ENCODE measurements at regions not wholly inside any gene's neighbourhood (a gene's known extent, or its start where the extent isn't known, plus 50 kb on each side); places are given as distances from the start of the nearest gene placed in this dataset.

DNA sequence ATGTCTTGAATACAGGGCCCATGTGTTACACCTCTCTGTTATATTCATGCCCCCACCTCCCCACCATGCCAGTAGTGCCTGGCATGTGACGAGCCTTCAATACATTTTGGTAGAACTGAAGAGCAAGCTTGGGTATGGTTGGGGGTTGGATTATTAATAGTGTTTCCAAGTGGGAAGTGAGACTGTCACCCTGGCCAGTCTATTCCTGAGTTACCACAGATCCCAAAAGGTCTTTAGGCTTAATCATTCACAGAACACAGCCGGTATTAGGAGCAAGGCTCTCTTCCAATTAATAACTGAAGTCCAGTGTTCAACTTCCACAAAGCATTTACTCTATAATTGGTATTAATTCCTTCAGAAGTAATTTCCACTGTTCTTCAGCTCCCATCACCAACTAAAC, 231.9 kb upstream of the LRTM1 start:
- 81 to 89% methylated on average over 2 of the region's 2 CpGs for WGBS, 2 donors
- intact Hi-C loops (cut with DNase I; ENCODE audit: low total_unique reads), result no loop called here
- H3K4me3 ChIP-seq (ENCODE audit: low read depth, poor library complexity, severe bottlenecking), result no peak overlapping the region
- no peak for DNase-seq (ENCODE audit: low spot score in 2 of 2)
- no peak for TF ChIP-seq POLR2A (IDR thresholded peaks at IDR 0.05)
- TF ChIP-seq, protein P1, sequence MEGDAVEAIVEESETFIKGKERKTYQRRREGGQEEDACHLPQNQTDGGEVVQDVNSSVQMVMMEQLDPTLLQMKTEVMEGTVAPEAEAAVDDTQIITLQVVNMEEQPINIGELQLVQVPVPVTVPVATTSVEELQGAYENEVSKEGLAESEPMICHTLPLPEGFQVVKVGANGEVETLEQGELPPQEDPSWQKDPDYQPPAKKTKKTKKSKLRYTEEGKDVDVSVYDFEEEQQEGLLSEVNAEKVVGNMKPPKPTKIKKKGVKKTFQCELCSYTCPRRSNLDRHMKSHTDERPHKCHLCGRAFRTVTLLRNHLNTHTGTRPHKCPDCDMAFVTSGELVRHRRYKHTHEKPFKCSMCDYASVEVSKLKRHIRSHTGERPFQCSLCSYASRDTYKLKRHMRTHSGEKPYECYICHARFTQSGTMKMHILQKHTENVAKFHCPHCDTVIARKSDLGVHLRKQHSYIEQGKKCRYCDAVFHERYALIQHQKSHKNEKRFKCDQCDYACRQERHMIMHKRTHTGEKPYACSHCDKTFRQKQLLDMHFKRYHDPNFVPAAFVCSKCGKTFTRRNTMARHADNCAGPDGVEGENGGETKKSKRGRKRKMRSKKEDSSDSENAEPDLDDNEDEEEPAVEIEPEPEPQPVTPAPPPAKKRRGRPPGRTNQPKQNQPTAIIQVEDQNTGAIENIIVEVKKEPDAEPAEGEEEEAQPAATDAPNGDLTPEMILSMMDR (IDR thresholded peaks at IDR 0.05), result no peak

DNA sequence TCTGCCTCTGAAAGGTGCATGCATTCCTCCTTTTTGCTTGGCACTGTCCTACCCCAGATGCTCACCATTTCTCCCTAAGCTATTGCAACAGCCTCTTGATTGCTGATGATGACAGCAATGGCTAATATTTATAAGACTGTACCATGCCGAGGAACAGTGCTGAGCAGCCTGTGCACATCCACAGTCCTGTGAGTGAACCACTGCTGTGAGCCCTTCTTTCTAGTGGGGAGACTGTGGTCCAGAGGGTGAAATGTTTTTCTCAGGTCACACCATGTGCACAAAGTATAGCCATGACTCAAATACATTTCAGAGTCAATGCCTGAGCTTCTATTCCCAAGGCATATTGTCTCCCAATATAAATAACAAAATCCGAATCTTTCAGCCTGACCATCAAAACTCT, 231.2 kb upstream of the LRTM1 start:
- no peak for DNase-seq (ENCODE audit: low spot score in 2 of 2)
- 90 to 99% methylated on average over 2 of the region's 2 CpGs for WGBS, 2 donors
- intact Hi-C loops (cut with DNase I; ENCODE audit: low total_unique reads), result no loop called here
- H3K4me3 ChIP-seq (ENCODE audit: low read depth, poor library complexity, severe bottlenecking), result no peak overlapping the region
- no peak for TF ChIP-seq POLR2A (IDR thresholded peaks at IDR 0.05)
- TF ChIP-seq, protein P1 (IDR thresholded peaks at IDR 0.05), result no peak

DNA sequence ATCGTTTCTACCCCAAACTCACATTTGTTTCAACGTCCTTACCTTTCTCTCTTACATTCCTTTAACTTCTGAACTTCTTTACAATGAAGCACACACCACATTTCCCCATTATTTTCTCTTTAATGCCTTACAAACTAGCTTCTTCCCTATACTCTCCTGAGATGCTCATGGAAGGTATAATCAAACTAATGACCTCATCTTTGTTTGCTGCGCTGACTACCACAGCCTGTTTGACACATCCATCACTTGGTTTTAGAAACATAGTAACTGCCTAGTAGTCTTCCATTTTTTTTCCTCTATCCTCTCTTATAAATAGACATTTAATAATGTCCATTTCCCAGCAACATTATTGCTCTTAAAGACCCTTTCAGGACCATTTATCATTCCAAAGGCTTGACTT, 230.5 kb upstream of the LRTM1 start:
- TF ChIP-seq POLR2A (IDR thresholded peaks at IDR 0.05), result no peak
- TF ChIP-seq, protein P1 (IDR thresholded peaks at IDR 0.05), result no peak
- 80 to 83% methylated on average over 3 of the region's 3 CpGs for WGBS, 2 donors
- intact Hi-C loops (cut with DNase I; ENCODE audit: low total_unique reads), result no loop called here
- DNase-seq (ENCODE audit: low spot score in 2 of 2), result no peak
- H3K4me3 ChIP-seq (ENCODE audit: low read depth, poor library complexity, severe bottlenecking), result no peak overlapping the region

DNA sequence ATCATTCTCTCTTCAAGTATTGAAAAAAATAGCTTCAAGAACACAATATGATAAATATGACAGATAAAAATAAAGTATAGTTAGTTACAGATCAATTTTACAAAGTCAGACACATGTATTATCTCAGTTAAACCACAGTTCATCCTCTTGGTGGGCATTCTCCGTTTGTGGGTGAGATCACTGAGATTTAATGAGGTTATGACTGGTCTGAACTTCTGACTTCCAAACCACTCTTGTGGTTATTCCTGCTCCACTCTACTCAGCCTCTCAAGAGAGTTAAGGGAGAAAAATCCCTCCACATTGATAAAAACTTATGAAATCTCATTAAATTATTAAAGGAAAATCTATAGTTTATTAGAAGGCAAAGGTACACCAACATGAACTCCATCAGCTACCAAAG, 229.9 kb upstream of the LRTM1 start:
- TF ChIP-seq POLR2A (IDR thresholded peaks at IDR 0.05), result no peak
- TF ChIP-seq, protein P1 (IDR thresholded peaks at IDR 0.05), result no peak
- H3K4me3 ChIP-seq (ENCODE audit: low read depth, poor library complexity, severe bottlenecking), result no peak overlapping the region
- intact Hi-C loops (cut with DNase I; ENCODE audit: low total_unique reads), result no loop called here
- WGBS, 2 donors, result 83 to 84% methylated on average over 1 of the region's 1 CpG
- no peak for DNase-seq (ENCODE audit: low spot score in 2 of 2)

DNA sequence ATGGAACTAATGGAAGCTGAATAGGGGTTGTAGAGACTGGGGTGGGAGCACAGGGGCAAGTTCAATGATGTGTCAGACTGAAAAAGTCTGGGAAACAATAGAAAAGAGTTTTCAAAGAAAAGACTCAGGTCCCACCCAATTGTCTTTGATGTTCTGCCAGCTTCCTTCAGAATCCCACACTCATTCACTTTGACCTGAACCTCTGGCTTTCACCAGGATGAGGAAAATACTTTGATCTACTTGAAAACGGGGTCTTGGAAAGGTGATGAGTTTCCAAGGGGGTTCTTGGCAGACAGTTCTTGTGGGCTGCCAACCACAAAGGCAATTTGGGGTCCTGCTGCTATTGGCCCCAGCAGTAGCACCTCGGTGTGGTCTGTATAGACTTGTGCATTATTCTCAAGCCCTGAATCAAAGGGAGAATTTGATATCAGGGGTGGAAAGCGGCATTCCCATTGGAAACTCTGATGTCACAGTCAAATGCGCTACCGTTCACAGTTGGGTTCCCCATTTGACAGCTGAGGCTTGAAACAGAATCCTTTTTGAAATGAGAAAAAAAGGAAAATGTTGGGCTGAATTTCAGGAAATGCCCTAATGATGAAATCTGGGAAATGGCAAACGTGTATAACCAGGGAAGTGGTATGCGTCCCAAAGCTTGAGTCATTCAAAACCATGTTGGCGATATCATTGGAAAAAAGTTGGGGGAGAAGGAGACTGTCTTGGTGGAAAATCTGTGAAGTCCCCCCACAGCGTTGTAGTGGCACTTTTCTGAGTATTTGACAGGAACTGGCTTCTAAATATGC, 229.2 kb upstream of the LRTM1 start:
- WGBS, 2 donors, result 76 to 81% methylated on average over 9 of the region's 9 CpGs
- TF ChIP-seq POLR2A (IDR thresholded peaks at IDR 0.05), result no peak
- TF ChIP-seq, protein P1 (IDR thresholded peaks at IDR 0.05), result no peak
- no peak for DNase-seq (ENCODE audit: low spot score in 2 of 2)
- no peak overlapping the region for H3K4me3 ChIP-seq (ENCODE audit: low read depth, poor library complexity, severe bottlenecking)
- intact Hi-C loops (cut with DNase I; ENCODE audit: low total_unique reads), result no loop called here

Measured in lower leg skin (tissue), 4 donors.